ENCODE measurements at regions not wholly inside any gene's neighbourhood (a gene's known extent, or its start where the extent isn't known, plus 50 kb on each side); places are given as distances from the start of the nearest gene placed in this dataset.

DNA sequence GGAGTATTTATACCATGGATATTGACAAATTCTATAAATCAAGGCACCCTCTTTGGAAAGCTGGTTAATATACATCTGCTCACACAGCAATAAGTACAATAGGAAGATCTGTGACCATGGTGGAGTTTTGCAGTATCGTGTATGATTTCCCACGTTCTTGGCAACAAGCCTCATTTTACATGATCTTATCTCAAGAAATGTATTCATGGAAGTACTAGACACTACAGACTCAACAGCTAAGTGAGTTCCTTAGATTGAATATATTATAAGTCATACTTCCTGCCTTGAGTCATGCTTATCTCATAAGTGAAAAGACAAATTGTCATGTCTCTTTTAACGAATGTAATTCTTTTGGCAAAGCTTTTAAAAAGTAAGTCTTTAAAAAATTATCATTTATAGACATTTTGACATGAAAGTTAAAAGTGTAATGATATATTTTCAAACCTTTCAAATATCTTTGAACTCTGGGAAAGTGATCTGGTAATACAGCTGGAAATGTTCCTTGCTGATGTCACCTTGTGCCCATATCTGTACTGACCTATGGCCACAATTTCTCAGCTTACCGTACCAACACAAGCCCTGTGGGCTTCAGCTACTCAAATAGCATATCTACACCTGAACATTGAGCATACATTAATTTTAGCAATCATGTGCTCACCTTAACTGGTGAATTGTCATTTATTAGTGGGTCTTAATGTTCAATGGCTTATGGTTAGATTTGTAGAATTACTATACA, 130.3 kb upstream of the TMC3 start:
- TF ChIP-seq POLR2A (IDR thresholded peaks at IDR 0.05) = no peak
- TF ChIP-seq, protein P1, sequence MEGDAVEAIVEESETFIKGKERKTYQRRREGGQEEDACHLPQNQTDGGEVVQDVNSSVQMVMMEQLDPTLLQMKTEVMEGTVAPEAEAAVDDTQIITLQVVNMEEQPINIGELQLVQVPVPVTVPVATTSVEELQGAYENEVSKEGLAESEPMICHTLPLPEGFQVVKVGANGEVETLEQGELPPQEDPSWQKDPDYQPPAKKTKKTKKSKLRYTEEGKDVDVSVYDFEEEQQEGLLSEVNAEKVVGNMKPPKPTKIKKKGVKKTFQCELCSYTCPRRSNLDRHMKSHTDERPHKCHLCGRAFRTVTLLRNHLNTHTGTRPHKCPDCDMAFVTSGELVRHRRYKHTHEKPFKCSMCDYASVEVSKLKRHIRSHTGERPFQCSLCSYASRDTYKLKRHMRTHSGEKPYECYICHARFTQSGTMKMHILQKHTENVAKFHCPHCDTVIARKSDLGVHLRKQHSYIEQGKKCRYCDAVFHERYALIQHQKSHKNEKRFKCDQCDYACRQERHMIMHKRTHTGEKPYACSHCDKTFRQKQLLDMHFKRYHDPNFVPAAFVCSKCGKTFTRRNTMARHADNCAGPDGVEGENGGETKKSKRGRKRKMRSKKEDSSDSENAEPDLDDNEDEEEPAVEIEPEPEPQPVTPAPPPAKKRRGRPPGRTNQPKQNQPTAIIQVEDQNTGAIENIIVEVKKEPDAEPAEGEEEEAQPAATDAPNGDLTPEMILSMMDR (IDR thresholded peaks at IDR 0.05) = no peak

Measured in esophagus squamous epithelium (tissue), 4 donors.